Body of pancreas (tissue), 4 donors: ENCODE measurements at regions not wholly inside any gene's neighbourhood (a gene's known extent, or its start where the extent isn't known, plus 50 kb on each side); places are given as distances from the start of the nearest gene placed in this dataset.

ENCODE experiments used
- CTCF ChIP-seq, 7 experiments: fragments of 450-650 bp in 4 of 7; fragments of 200-600 bp in 3 of 7; sonication (generic) in 3 of 7; IDR thresholded peaks; one replicate each; pipeline ENCODE4 v1.5.1; 2016 to 2019; ENCODE audit warnings: antibody characterized with exemption in 7 of 7
- POLR2A ChIP-seq, 3 donors: fragments of 450-650 bp; IDR thresholded peaks; one replicate each; pipeline ENCODE4 v1.6.1; 2016; ENCODE audit warnings: antibody characterized with exemption in 3 of 3, mild to moderate bottlenecking in 2 of 3

GRCh38 chr3:59300733-59301132, 250.9 kb upstream of the CFAP20DC start:
- TF ChIP-seq CTCF (IDR thresholded peaks at IDR 0.05) (no peak), POLR2A (IDR thresholded peaks at IDR 0.05) (no peak)
